Motor neuron (in vitro differentiated cells): ENCODE measurements at regions not wholly inside any gene's neighbourhood (a gene's known extent, or its start where the extent isn't known, plus 50 kb on each side); places are given as distances from the start of the nearest gene placed in this dataset.

Experiments used
- ATAC-seq, 8 experiments: fragments of 200-7000 bp; cut with Tn5 transposase; replicated peaks in 6 of 8; 2 replicates each; pipeline ENCODE4 v1.8.0; 2021; ENCODE audit warnings: mild to moderate bottlenecking in 8 of 8, moderate library complexity in 8 of 8
- H3K27ac ChIP-seq, 2 donors: fragments of 250-450 bp; sonication (Bioruptor Pico); 2 replicates each; pipeline ENCODE4 v1.9.0; 2021; ENCODE audit warnings: antibody characterized with exemption in 2 of 2, mild to moderate bottlenecking in 2 of 2, moderate library complexity in 1 of 2
- H3K4me1 ChIP-seq, 2 donors: fragments of 250-450 bp; sonication (Bioruptor Pico); replicated peaks in 1 of 2; 2 replicates each; pipeline ENCODE4 v1.6.1; 2021; ENCODE audit warnings: antibody characterized with exemption in 2 of 2, mild to moderate bottlenecking in 2 of 2, moderate library complexity in 1 of 2
- H3K4me3 ChIP-seq, 5 donors: fragments of 250-450 bp; sonication (Bioruptor Pico); 2 replicates each; pipeline ENCODE4 v1.9.0; 2021; ENCODE audit warnings: antibody characterized with exemption in 5 of 5, mild to moderate bottlenecking in 5 of 5, moderate library complexity in 4 of 5
- WGBS, 10 experiments: fragments of 450-650 bp; shearing (Covaris generic); methylation state at CpG; one replicate each; pipeline ENCODE4 v1.0.0; 2022; 5-methylcytosine and 5-hydroxymethylcytosine counted together
- in situ Hi-C, 9 experiments: fragments of 400-800 bp; cut with MboI; loops; one replicate each; pipeline ENCODE4 v1.15.0; 2021; ENCODE audit warnings: low sequenced_read_pairs in 9 of 9, low pct_unique_long_range_greater_than_20kb in 2 of 9; ENCODE audit not compliant: unreplicated experiment in 9 of 9

DNA sequence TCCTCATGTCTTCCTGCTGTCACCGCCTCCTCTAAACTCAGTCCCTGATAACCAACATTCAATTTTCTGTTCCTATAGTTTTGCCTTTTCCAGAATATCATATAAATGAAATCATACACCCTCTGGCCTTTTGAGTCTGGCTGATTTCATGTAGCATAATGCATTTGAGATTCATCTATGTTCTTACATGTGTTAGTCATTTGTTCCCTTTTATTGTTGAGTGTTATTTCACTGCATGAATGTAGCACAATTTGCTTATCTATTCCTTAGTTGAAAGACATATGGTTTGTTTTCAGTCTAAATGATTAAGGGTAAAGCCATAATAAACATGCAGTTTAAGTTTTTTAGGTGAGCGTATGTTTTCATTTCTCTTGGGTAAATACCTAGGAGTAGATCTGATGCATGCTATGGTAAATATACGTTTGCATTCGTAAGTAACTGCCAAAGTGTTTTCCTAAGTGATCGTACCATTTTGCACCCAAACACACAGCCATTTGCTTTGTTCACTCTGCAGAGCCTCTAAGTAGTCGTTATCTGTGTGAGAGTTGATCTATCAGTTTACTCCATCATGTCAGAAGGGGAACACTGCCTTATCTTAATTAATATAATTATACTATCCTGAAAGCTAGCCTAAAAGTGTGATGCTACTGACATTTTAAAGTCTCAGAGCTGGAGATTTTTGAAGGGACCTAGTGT is 460.8 kb downstream of the DMAC1 start:
- no peak overlapping the region for H3K27ac ChIP-seq
- in situ Hi-C loops: no loop called here
- WGBS, 10 experiments: 18 to 97% (median 75%) methylated on average over 3 to 6 of the region's 6 CpGs
- no peak overlapping the region for H3K4me3 ChIP-seq
- ATAC-seq: no peak
- H3K4me1 ChIP-seq: peaks cover 2 to 5% of the 10 kb centered on the region in 2 donors

DNA sequence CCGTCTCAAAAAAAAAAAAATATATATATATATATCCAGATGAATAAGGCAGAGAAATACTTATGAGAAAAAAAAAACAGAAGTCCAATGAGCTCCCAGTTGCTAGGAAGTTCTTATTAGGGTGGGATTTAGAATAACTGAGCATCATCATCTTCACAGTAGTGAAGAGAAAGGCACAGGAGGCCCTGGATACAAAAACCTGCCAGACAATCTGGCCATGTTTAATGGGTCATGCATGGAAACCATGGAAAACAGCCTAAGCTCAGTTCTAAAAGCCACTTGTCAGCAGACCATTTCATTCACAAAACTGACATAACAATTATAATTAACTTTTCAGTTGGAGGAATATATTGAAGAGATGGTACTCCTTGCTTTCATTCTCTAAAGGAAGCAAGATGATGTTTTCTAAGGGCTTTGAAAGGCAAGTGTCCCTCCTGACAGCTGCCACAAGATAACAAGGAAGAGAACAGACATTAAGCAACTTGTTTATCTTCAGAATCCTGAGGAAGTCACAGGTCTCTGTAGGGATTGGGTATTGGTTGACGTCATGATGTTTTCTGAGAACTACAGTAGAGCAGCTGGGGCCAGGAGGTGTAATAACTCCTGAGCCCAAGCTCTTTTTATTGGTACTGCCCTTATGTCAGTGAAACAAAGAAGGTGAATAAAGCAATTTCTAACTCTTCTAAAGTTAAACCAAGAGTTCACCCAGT is 463.1 kb downstream of the DMAC1 start:
- H3K4me3 ChIP-seq: no peak overlapping the region
- H3K4me1 ChIP-seq: peaks cover 0 to 5% of the 10 kb centered on the region in 2 donors
- no peak overlapping the region for H3K27ac ChIP-seq
- ATAC-seq: peak in 3 of 8 experiments; percentile 31 to 62 (median 49)
- WGBS, 10 experiments: 20 to 100% (median 58%) methylated on average over 1 of the region's 2 CpGs; no CpG with 5 or more reads in 4 of the 10 experiments
- in situ Hi-C loops: no loop called here

DNA sequence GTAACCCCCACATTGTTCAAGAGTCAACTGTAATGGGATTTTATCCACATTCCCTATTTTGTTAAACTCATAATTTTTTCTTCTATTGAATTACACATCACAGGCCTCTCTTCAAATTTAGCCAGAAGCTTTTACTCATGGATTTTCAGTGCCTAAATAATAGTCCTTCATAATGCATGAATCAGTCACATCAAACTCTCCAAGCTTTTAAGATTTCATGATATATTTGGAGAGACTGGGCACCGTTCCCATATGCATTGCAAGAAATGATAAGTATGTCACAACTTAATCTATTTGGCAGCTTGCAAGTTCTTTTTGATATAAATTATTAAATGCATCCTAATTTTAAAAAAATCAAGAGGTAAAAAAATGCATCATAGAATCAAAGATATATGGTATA is 465.9 kb downstream of the DMAC1 start:
- in situ Hi-C loops: no loop called here
- Histone ChIP-seq H3K4me3 (no peak overlapping the region), H3K27ac (no peak overlapping the region), H3K4me1 (peaks cover 0 to 5% of the 10 kb centered on the region in 2 donors)
- no peak for ATAC-seq
- WGBS, 10 experiments: 29 to 100% (median 100%) methylated on average over 1 of the region's 1 CpG; no CpG with 5 or more reads in 2 of the 10 experiments

DNA sequence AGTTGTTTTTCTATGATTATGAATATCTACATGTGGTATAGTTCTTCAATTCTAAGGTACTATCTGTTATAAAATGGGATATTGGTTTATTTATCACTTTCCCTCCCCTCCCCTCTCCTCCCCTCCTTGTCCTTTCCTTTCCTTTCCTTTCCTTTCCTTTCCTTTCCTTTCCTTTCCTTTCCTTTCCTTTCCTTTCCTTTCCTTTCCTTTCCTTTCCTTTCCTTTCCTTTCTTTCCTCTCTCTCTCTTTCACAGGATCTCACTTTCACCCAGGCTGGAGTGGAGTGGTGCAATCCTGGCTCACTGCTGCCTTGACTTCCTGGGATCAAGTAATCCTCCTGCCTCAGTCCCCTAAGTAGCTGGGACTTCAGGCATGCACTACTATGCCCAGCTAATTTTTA is 466.8 kb downstream of the DMAC1 start:
- Histone ChIP-seq H3K4me1 (peaks cover 0 to 5% of the 10 kb centered on the region in 2 donors), H3K27ac (no peak overlapping the region), H3K4me3 (no peak overlapping the region)
- in situ Hi-C loops: no loop called here
- ATAC-seq: no peak

DNA sequence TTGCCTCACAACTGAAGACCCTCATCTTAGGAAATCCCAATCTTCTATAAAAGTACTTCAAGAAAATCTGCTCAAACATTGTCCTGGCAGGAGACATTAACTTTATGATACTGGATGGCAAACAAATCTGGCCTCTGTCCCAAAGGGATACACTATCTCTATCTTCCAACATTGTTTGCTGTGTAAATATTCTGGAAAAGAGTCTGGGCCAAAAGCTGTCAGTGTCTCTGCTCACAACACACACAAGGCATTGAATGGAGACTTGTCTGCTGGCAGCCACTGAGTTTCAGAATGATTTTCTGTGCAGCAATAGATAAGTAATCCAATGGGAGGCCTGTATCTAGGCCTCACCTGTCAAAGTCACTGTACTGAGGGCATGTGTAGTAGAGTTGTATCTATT is 471.1 kb downstream of the DMAC1 start:
- in situ Hi-C loops: no loop called here

DNA sequence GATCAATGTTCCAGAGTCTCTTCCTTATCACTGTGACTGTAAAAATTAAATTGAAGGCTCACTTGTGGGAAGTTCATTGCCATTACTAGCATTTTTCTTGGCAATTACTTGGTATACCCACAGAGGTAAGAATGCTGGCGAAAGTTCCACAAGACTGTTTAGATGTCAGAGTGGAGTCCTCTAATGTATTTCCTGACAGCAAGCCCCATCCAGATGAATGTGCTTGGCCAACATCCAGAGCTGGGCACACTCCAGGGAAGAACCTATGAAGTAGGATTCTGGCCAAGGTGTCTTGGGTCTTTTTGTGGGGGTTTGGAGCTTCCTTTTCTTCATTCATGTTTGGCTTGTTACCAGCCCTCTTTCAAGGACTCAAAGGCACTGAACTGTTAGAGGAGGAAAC is 473.6 kb downstream of the DMAC1 start:
- Histone ChIP-seq H3K4me3 (no peak overlapping the region), H3K27ac (no peak overlapping the region), H3K4me1 (no peaks in the 10 kb centered on the region)
- no peak for ATAC-seq
- WGBS, 10 experiments: 0 to 100% (median 80%) methylated on average over 1 of the region's 1 CpG; no CpG with 5 or more reads in 6 of the 10 experiments
- in situ Hi-C loops: no loop called here

More for the DNA sequence above, 471.1 kb downstream of the DMAC1 start:
- no peak overlapping the region for H3K27ac ChIP-seq
- H3K4me3 ChIP-seq: no peak overlapping the region
- no peaks in the 10 kb centered on the region for H3K4me1 ChIP-seq
- no peak for ATAC-seq

DNA sequence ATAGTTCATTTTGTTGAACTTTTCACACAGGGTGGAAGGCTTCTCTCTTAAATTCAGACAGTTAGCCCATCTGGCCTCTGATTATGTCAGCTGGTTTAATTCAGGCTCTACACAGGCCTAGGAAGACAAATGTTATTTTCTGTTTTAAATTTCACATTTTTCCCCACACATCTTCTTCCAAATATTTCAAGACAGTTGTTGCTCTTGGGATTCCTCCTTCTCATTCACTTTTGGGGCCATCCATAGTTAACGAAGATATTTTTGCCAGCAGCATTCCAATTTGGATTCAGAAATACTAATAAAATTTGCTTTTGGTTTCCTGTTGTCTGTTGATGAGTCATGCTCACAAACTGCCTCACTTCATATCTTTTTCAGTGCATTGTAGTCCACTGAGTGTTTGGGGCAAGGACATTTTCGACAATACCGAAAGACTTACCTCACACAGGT is 475.4 kb downstream of the DMAC1 start:
- in situ Hi-C loops: no loop called here
- H3K27ac ChIP-seq: no peak overlapping the region
- no peak for ATAC-seq
- WGBS, 10 experiments: 0 to 100% (median 74%) methylated on average over 1 to 3 of the region's 3 CpGs; no CpG with 5 or more reads in 1 of the 10 experiments
- no peak overlapping the region for H3K4me3 ChIP-seq
- peaks cover 0 to 12% of the 10 kb centered on the region in 2 donors for H3K4me1 ChIP-seq

DNA sequence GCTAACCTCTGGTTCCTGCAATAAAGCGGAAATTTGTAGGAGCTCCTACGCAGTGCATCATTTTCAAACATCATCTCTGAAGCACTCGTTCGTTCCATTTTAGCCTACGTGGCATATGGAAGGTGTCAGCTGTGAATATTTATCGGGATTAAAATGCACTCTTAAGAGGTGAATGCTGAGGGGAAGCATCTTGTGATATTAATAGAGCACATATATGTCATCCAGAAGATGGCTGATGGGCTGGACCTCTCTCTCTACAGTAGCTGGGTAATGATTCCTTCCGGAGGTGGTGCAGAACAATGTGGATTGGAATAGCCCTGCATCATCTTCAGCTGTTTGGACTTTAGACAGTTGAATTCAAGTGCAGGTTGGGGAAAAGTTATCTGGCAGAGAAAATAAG is 478.7 kb downstream of the DMAC1 start:
- peak in 4 of 8 experiments; percentile 10 to 52 (median 32) for ATAC-seq
- Histone ChIP-seq H3K4me3 (no peak overlapping the region), H3K4me1 (peaks cover 0 to 15% of the 10 kb centered on the region in 2 donors), H3K27ac (no peak overlapping the region)
- in situ Hi-C loops: no loop called here
- 59 to 94% (median 76%) methylated on average over 2 to 7 of the region's 7 CpGs; no CpG with 5 or more reads in 2 of the 10 experiments for WGBS, 10 experiments

DNA sequence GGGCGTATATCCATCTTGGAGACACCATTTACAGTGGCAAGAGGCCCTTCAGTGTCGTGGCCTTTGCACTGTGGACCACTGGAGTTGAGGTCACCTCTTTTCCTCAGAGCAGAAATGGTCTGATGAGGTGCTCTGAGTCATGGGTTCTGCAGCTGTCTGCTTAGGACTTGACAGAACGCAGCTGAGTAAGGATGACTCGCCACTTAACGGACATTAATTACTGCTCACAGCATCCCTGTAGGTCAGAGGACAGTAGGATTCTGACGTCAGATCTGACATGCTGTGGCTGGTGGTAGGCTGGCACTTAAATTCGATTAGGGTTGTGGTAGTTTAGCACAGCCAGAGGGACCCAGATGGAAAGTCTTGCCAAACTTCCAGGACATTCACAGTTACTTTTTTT is 479.4 kb downstream of the DMAC1 start:
- H3K4me1 ChIP-seq: peaks cover 0 to 15% of the 10 kb centered on the region in 2 donors
- 4 to 74% (median 61%) methylated on average over 1 to 7 of the region's 7 CpGs; no CpG with 5 or more reads in 2 of the 10 experiments for WGBS, 10 experiments
- H3K4me3 ChIP-seq: no peak overlapping the region
- in situ Hi-C loops: no loop called here
- ATAC-seq: peak in 7 of 8 experiments; percentile 15 to 100 (median 98)
- H3K27ac ChIP-seq: peak overlapping the region in 1 of 2 donors; percentile 50

DNA sequence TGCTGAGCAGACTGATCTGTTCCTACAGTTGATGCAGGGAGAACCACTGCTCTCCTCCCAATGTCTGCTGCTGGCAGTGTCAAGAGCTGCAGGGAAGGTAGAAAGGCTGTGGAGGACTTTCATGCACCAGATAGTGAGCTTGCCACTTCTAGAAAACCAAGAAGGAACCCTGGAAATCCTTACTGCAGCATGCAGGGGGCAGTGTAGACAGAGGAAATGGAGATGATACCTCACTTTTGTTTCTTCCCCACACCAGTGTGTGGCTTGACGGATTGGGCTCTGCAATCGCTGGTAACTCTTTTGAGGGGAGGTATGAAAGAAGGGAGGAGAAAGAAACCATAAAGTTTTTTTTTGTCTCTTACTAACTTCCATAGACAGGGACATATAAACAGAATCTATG is 480.7 kb downstream of the DMAC1 start:
- no peak overlapping the region for H3K4me3 ChIP-seq
- ATAC-seq: no peak
- in situ Hi-C loops: no loop called here
- WGBS, 10 experiments: 33 to 100% (median 86%) methylated on average over 1 to 2 of the region's 2 CpGs; no CpG with 5 or more reads in 3 of the 10 experiments
- no peak overlapping the region for H3K27ac ChIP-seq
- H3K4me1 ChIP-seq: peaks cover 0 to 15% of the 10 kb centered on the region in 2 donors

DNA sequence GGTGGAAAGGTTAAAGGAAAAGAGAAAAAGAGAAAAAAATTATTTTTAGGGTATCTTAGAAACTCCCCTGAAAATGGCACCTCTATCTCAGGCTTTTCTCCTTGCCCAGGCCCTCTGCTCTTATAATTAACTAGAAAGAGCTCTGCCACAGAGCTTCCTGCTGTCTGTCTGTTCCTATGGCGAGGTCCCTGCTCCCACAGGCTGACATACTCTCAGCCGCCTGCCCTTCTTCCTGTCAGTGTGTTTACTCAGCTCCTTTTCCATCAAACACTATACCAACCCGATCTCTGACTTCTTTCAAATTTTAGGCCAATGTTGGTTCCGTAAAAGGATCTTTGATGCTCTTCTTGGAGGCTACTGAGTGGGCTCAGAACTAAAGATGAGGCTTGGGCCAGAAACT is 482.6 kb downstream of the DMAC1 start:
- H3K4me3 ChIP-seq: no peak overlapping the region
- in situ Hi-C loops: no loop called here
- H3K4me1 ChIP-seq: peaks cover 0 to 15% of the 10 kb centered on the region in 2 donors
- no peak overlapping the region for H3K27ac ChIP-seq
- WGBS, 10 experiments: 0 to 100% (median 76%) methylated on average over 1 to 4 of the region's 4 CpGs
- no peak for ATAC-seq

DNA sequence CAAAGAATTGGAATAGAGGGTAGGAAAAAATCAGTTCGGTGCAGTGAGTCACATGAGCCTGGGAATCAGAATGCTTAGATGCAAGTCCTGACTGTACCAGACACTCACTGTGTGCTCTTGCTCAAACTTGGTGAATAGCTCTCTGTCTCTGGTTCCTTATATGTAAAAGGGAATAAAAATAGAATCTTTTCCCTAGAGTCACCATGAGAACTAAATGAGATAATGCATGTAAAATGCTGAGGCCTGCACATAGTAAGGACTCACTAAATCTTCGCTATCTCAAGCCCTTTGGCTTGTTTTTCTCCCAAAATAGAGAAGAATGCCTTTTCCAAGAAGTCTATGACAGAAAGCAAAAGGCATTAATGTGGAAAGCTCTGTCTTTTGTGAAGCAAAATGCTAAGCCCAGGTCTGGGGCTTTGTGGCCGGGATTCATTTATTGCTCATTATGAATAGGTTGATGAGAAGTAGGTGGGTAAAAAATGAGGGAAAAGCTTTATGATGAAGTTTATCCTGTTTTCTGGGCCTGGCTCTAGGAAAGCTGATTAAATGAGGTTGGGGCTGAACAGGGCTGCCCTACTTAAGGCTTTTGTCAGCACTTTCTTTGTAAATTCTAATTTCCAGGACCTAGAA is 483.3 kb downstream of the DMAC1 start:
- H3K4me3 ChIP-seq: no peak overlapping the region
- in situ Hi-C loops: no loop called here
- 0 to 90% (median 55%) methylated on average over 1 to 3 of the region's 3 CpGs; no CpG with 5 or more reads in 1 of the 10 experiments for WGBS, 10 experiments
- no peak for ATAC-seq
- H3K4me1 ChIP-seq: peaks cover 0 to 15% of the 10 kb centered on the region in 2 donors
- no peak overlapping the region for H3K27ac ChIP-seq

DNA sequence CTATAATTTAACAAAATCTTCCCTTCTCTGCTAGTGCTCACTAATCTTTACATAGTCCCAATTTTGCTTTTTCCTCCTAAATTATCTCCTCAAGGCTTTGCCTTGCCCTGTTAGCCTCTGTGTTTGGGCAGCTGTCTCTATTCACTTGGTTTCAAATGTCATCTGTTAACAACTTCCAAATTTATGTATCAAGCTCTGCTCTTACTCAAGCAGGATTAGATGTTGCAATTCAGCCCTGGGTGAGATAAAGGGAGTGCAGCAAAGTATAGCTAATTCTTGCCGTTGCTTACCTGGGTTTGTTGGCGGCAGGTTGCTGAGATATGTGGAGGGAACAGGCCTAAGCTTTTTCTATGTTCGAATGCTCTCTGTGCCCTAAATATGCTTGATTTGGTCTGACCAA is 483.8 kb downstream of the DMAC1 start:
- Histone ChIP-seq H3K27ac (no peak overlapping the region), H3K4me1 (peaks cover 0 to 15% of the 10 kb centered on the region in 2 donors), H3K4me3 (no peak overlapping the region)
- WGBS, 10 experiments: 0 to 100% (median 79%) methylated on average over 1 to 3 of the region's 3 CpGs; no CpG with 5 or more reads in 3 of the 10 experiments
- ATAC-seq: no peak
- in situ Hi-C loops: no loop called here
